ENCODE measurements at regions not wholly inside any gene's neighbourhood (a gene's known extent, or its start where the extent isn't known, plus 50 kb on each side); places are given as distances from the start of the nearest gene placed in this dataset.

DNA sequence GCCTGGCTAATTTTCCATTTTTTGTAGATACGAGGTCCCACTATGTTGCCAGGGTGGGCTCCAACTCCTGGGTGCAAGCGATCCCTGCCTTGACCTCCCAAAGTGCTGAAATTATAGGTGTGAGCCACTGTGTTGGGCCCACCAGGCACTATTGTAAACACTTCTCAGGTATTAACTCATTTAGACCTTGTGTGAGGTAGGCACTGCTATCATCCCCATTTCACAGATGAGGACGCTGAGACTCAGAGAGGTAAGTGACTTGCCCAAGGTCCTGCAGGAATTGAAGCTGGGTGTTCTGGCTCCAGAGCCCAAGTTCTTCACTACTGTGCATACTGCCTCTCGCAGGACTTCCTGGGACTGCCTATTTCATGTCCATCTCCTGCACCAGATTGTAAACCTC, 67.1 kb upstream of the SYPL1 start:
- H3K9me3 ChIP-seq, result no peaks in the 10 kb centered on the region
- H3K4me3 ChIP-seq, result no peak overlapping the region
- DNase-seq (ENCODE audit: extremely low spot score in 2 of 2), result no peak
- H3K27me3 ChIP-seq, result no peaks in the 10 kb centered on the region
- no peak overlapping the region for H3K27ac ChIP-seq
- H3K4me1 ChIP-seq, result no peaks in the 10 kb centered on the region
- H3K36me3 ChIP-seq, result no peaks in the 10 kb centered on the region
- TF ChIP-seq POLR2A (IDR thresholded peaks at IDR 0.05), result no peak
- TF ChIP-seq, protein P1, sequence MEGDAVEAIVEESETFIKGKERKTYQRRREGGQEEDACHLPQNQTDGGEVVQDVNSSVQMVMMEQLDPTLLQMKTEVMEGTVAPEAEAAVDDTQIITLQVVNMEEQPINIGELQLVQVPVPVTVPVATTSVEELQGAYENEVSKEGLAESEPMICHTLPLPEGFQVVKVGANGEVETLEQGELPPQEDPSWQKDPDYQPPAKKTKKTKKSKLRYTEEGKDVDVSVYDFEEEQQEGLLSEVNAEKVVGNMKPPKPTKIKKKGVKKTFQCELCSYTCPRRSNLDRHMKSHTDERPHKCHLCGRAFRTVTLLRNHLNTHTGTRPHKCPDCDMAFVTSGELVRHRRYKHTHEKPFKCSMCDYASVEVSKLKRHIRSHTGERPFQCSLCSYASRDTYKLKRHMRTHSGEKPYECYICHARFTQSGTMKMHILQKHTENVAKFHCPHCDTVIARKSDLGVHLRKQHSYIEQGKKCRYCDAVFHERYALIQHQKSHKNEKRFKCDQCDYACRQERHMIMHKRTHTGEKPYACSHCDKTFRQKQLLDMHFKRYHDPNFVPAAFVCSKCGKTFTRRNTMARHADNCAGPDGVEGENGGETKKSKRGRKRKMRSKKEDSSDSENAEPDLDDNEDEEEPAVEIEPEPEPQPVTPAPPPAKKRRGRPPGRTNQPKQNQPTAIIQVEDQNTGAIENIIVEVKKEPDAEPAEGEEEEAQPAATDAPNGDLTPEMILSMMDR (IDR thresholded peaks at IDR 0.05), result no peak
- no peak for TF ChIP-seq POLR2AphosphoS5 (IDR thresholded peaks at IDR 0.05; ENCODE audit: insufficient read depth in 1 of 2, low read depth in 1 of 2)
- intact Hi-C loops (cut with DNase I), result loop anchor here (10.0 kb wide), 2 partner anchors 486 to 556 kb away; partner anchors contain the start of gene CCDC71L

DNA sequence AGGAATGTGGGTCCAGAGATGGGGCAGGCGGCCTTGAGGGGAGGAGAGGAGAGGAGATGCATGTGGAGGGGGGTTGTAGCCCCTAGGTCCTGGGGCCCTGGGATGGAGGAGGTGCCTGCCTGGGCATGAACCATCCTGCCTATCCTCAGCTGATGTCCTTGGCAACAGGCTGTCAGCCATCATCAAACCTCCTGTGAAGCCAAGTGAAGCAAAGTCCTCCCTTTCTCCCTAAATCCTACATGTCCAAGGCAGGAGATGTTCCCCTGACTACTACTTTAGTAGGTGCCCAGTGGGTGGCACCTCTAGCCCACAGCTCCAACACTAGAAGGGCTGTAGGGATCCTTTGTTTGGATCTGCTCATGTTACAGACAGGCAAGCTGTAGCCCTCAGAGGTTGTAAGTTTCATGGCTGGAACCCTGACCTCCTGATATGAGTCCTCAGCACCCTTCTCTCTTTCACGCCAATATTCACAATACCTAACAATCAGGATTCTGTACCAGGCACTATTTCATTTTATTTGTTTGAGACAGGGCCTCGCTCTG, 66.6 kb upstream of the SYPL1 start:
- intact Hi-C loops (cut with DNase I), result loop anchor here (10.0 kb wide), 2 partner anchors 486 to 556 kb away; partner anchors contain the start of gene CCDC71L
- no peak overlapping the region for H3K27ac ChIP-seq
- no peak for DNase-seq (ENCODE audit: extremely low spot score in 2 of 2)
- H3K4me3 ChIP-seq, result no peak overlapping the region
- no peaks in the 10 kb centered on the region for H3K9me3 ChIP-seq
- H3K4me1 ChIP-seq, result no peaks in the 10 kb centered on the region
- no peaks in the 10 kb centered on the region for H3K36me3 ChIP-seq
- no peaks in the 10 kb centered on the region for H3K27me3 ChIP-seq
- TF ChIP-seq POLR2AphosphoS5 (IDR thresholded peaks at IDR 0.05; ENCODE audit: insufficient read depth in 1 of 2, low read depth in 1 of 2), result no peak
- TF ChIP-seq POLR2A (IDR thresholded peaks at IDR 0.05), result no peak
- TF ChIP-seq, protein P1 (IDR thresholded peaks at IDR 0.05), result no peak

DNA sequence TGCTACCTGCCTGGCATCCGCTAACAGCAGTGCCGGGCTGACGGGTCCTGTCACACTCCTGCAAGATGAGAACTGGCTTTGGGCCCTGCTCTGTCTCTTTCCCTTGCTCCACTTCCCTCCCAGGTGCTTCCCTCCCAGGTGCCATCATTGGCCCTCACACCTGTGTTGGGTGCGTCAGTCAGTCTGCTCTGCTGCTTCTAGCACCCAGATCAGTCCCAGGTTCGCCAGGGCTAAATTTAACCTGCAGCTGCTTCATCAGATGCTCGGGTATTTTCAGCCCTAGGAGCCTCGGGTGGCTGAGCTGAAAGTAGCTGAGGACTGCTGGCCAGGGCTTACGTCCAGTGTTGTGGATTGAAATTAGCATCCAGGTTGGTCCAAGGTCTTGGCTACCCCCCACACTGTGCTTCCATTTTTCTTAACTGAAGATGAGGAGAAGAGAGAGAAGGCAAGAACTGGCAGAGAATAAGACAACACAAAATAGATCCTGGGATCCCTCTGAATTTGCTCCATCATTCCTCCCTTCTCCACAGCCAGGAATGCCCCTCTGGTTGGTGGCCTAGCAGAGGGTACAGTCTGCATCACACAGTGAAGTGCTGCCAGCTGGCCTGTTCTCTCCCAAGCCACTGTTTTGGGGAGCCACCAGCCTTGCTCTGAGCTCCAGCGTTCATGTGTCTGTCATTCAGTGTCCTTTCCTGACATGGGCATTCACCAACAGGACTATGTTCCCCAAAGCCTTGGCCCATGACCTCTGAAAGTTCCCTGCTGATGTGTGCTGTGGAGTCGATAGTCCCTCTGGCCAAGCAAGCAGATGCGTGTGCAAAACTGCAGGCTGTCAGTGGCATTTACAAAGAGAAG, 65.9 kb upstream of the SYPL1 start:
- DNase-seq (ENCODE audit: extremely low spot score in 2 of 2), result no peak

DNA sequence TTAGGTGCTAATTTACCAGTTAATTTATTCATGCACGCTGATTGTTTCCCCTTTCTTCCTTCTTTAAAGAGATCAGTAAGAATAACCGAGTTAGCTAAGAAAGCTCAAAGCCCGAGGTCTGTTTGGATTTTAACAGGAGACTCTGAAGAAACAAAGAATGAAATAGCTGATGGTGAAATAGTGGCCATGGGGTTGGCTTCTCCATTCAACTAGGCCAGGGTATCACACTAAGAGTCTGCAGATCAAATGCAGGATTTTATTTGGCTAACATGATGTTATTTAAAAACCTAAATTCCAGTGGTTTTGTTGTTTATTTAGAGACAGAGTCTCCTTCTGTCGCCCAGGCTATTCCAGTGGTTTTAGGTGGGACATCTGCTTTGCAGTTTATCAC, 65.2 kb upstream of the SYPL1 start:
- TF ChIP-seq POLR2AphosphoS5 (IDR thresholded peaks at IDR 0.05; ENCODE audit: insufficient read depth in 1 of 2, low read depth in 1 of 2) (no peak), POLR2A (IDR thresholded peaks at IDR 0.05) (no peak)
- TF ChIP-seq, protein P1 (IDR thresholded peaks at IDR 0.05), result no peak
- intact Hi-C loops (cut with DNase I), result loop anchor here (2.0 to 10.0 kb wide), 3 partner anchors 286 to 558 kb away; partner anchors contain the start of gene CCDC71L
- no peaks in the 10 kb centered on the region for H3K36me3 ChIP-seq
- no peak overlapping the region for H3K4me3 ChIP-seq
- no peaks in the 10 kb centered on the region for H3K4me1 ChIP-seq
- no peak for DNase-seq (ENCODE audit: extremely low spot score in 2 of 2)
- peak overlapping the region; percentile 32 for H3K27ac ChIP-seq
- no peaks in the 10 kb centered on the region for H3K27me3 ChIP-seq
- H3K9me3 ChIP-seq, result no peaks in the 10 kb centered on the region

More for the DNA sequence above, 65.9 kb upstream of the SYPL1 start:
- no peak overlapping the region for H3K4me3 ChIP-seq
- no peaks in the 10 kb centered on the region for H3K36me3 ChIP-seq
- TF ChIP-seq POLR2AphosphoS5 (IDR thresholded peaks at IDR 0.05; ENCODE audit: insufficient read depth in 1 of 2, low read depth in 1 of 2) (no peak), POLR2A (IDR thresholded peaks at IDR 0.05) (no peak)
- TF ChIP-seq, protein P1 (IDR thresholded peaks at IDR 0.05), result no peak
- intact Hi-C loops (cut with DNase I), result loop anchor here (2.0 to 10.0 kb wide), 3 partner anchors 285 to 557 kb away; partner anchors contain the start of gene CCDC71L
- no peaks in the 10 kb centered on the region for H3K27me3 ChIP-seq
- no peaks in the 10 kb centered on the region for H3K4me1 ChIP-seq
- no peaks in the 10 kb centered on the region for H3K9me3 ChIP-seq
- no peak overlapping the region for H3K27ac ChIP-seq

Measured in vagina (tissue), 2 donors.